GM19240 (cell line): ENCODE measurements at regions not wholly inside any gene's neighbourhood (a gene's known extent, or its start where the extent isn't known, plus 50 kb on each side); places are given as distances from the start of the nearest gene placed in this dataset.
"Not testable (repeated sequence)": the region's sequence is repeated elsewhere in the genome, so short reads cannot be mapped to it uniquely, and the experiment has no call there.

Experiments
- DNase-seq: peaks from one replicate; pipeline ENCODE4 v3.0.0; 2011; ENCODE audit warnings: low spot score; ENCODE audit not compliant: insufficient read length

GRCh38 chr18:38572554-38573111, 1007.0 kb upstream of the CELF4 start:
- DNase-seq: no peak

- DNase-seq: no peak
These were observed 1006.1 kb upstream of the CELF4 start for GRCh38 chr18:38571651-38572050.

GRCh38 chr18:38565513-38565912, 999.9 kb upstream of the CELF4 start:
- DNase-seq: no peak

- no peak for DNase-seq
These were observed 997.9 kb upstream of the CELF4 start for GRCh38 chr18:38563396-38563980.

- DNase-seq: no peak
These were observed 991.4 kb upstream of the CELF4 start for GRCh38 chr18:38557006-38557405.

GRCh38 chr18:38552732-38553321, 987.2 kb upstream of the CELF4 start:
- no peak for DNase-seq

- DNase-seq: no peak
These were observed 986.3 kb upstream of the CELF4 start for GRCh38 chr18:38551881-38552280.

- no peak for DNase-seq
These were observed 979.5 kb upstream of the CELF4 start for GRCh38 chr18:38545071-38545470.

GRCh38 chr18:38539856-38540255, 974.3 kb upstream of the CELF4 start:
- DNase-seq: no peak

GRCh38 chr18:38539371-38539770, 973.8 kb upstream of the CELF4 start:
- DNase-seq: no peak

GRCh38 chr18:38534073-38534472, 968.5 kb upstream of the CELF4 start:
- DNase-seq: no peak

- DNase-seq: no peak
These were observed 961.3 kb upstream of the CELF4 start for GRCh38 chr18:38526922-38527321.

- DNase-seq: no peak
These were observed 959.4 kb upstream of the CELF4 start for GRCh38 chr18:38525039-38525438.

- DNase-seq: no peak
These were observed 955.2 kb upstream of the CELF4 start for GRCh38 chr18:38520786-38521185.

GRCh38 chr18:38502539-38502938, 936.9 kb upstream of the CELF4 start:
- DNase-seq: no peak

GRCh38 chr18:38497266-38497665, 931.7 kb upstream of the CELF4 start:
- DNase-seq: no peak

GRCh38 chr18:38496222-38496793, 930.7 kb upstream of the CELF4 start:
- DNase-seq: no peak

GRCh38 chr18:38494065-38494464, 928.5 kb upstream of the CELF4 start:
- no peak for DNase-seq

GRCh38 chr18:38491195-38491594, 925.6 kb upstream of the CELF4 start:
- no peak for DNase-seq

GRCh38 chr18:38489721-38490120, 924.1 kb upstream of the CELF4 start:
- DNase-seq: not testable (repeated sequence)

- no peak for DNase-seq
These were observed 921.9 kb upstream of the CELF4 start for GRCh38 chr18:38487521-38487920.

- no peak for DNase-seq
These were observed 917.7 kb upstream of the CELF4 start for GRCh38 chr18:38483326-38483725.

GRCh38 chr18:38481576-38481975, 916.0 kb upstream of the CELF4 start:
- DNase-seq: no peak
